Uterus (tissue), 2 donors: ENCODE measurements at regions not wholly inside any gene's neighbourhood (a gene's known extent, or its start where the extent isn't known, plus 50 kb on each side); places are given as distances from the start of the nearest gene placed in this dataset.

Experiments
- CTCF ChIP-seq, 4 experiments: fragments of 200-600 bp in 2 of 4; fragments of 450-650 bp in 2 of 4; sonication (generic) in 2 of 4; IDR thresholded peaks; one replicate each; pipeline ENCODE4 v1.5.1; 2016 to 2019; ENCODE audit warnings: antibody characterized with exemption in 4 of 4, mild to moderate bottlenecking in 2 of 4, moderate library complexity in 1 of 4
- POLR2A ChIP-seq, 2 donors: fragments of 450-650 bp; IDR thresholded peaks; one replicate each; pipeline ENCODE4 v1.6.1; 2016; ENCODE audit warnings: antibody characterized with exemption in 2 of 2, mild to moderate bottlenecking in 1 of 2, moderate library complexity in 1 of 2

DNA sequence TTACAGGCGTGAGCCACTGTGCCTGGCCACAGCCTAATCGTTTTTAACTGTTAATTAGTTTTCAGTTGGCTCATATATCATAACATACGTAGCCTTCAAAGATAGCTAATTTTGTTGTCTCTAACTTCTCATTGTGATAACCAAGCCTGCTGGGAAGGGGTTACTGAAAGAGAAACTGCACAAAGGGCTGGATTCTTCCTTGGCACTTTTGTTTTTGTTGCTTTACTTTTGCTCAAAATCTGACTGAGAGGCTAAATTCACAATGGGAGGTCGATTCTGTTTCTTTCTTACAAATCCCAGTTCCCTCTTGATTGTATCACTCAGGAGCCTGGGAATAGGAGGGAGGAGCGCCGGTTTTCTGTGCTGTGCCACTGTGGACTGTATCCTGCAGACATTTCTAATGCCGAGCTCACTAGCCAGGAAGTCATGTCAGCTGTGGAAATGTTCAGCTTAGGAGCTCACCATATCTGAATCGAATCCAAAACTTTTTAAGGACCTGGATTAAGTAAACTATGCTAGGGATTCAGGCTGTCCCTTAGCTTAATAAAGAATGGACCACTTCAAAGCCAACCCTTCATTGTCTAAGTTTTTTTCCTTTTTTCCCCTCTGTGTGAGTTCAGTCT lies 120.5 kb upstream of the FAT1 start:
- TF ChIP-seq CTCF (IDR thresholded peaks at IDR 0.05), result no peak
- no peak for TF ChIP-seq POLR2A (IDR thresholded peaks at IDR 0.05)
